Left lung (tissue), 4 donors: ENCODE measurements at regions not wholly inside any gene's neighbourhood (a gene's known extent, or its start where the extent isn't known, plus 50 kb on each side); places are given as distances from the start of the nearest gene placed in this dataset.
A peak's percentile ranks its signal among the peaks of the same experiment; 100 is the strongest.

ENCODE experiments used
- ATAC-seq: fragments of 200-7000 bp; cut with Tn5 transposase; one replicate; pipeline ENCODE4 v1.9.1; 2020; ENCODE audit warnings: moderate library complexity
- DNase-seq, 4 donors: peaks; one replicate each; pipeline ENCODE4 v3.0.0-alpha.2; 2013 to 2020
- H3K27ac ChIP-seq, 2 donors: fragments of 200-600 bp; sonication (generic) in 1 of 2; one replicate each; pipeline versions ENCODE4 v1.5.0 to v1.8.0; 2020 to 2021
- H3K27me3 ChIP-seq, 2 donors: fragments of 200-600 bp; sonication (generic) in 1 of 2; one replicate each; pipeline versions ENCODE4 v1.5.0 to v1.8.0; 2020 to 2021
- H3K36me3 ChIP-seq, 2 donors: fragments of 200-600 bp; sonication (generic) in 1 of 2; one replicate each; pipeline versions ENCODE4 v1.5.0 to v1.8.0; 2020 to 2021
- H3K4me1 ChIP-seq, 2 donors: fragments of 200-600 bp; one replicate each; pipeline ENCODE4 v1.8.0; 2021
- H3K4me3 ChIP-seq, 2 donors: fragments of 200-600 bp; sonication (generic) in 1 of 2; one replicate each; pipeline versions ENCODE4 v1.5.0 to v1.8.0; 2020 to 2021; ENCODE audit warnings: mild to moderate bottlenecking in 1 of 2
- H3K9me3 ChIP-seq, 2 donors: fragments of 200-600 bp; sonication (generic) in 1 of 2; one replicate each; pipeline versions ENCODE4 v1.5.0 to v1.8.0; 2020 to 2021
- CTCF ChIP-seq, 2 donors: fragments of 200-600 bp; sonication (generic) in 1 of 2; IDR thresholded peaks; one replicate each; pipeline versions ENCODE4 v1.5.0 to v1.8.0; 2021; ENCODE audit warnings: antibody characterized with exemption in 2 of 2
- intact Hi-C, 2 donors: fragments of 100-400 bp; cut with DNase I; formaldehyde crosslinking; loops; one replicate each; pipeline versions ENCODE4 v1.11.2 to v1.14.2; 2022
- donor health status: DM: no; HTN: yes; CAD: no.
- donor health status: DM: no; HTN: no; CAD: no.

GRCh38 chr20:53827292-53828087 is 233.9 kb upstream of the ZNF217 start:
- Histone ChIP-seq H3K27me3 (no peaks in the 10 kb centered on the region), H3K9me3 (no peaks in the 10 kb centered on the region), H3K4me1 (peaks cover 5 to 35% of the 10 kb centered on the region in 2 donors), H3K27ac (peak overlapping the region; percentile 89 to 92), H3K4me3 (peak overlapping the region in 1 of 2 donors; percentile 6), H3K36me3 (no peaks in the 10 kb centered on the region)
- intact Hi-C loops: no loop called here
- DNase-seq (no peak), ATAC-seq (no peak)
- no peak for TF ChIP-seq CTCF (IDR thresholded peaks at IDR 0.05)

GRCh38 chr20:53826597-53827291 is 233.1 kb upstream of the ZNF217 start:
- Histone ChIP-seq H3K4me1 (peaks cover 5 to 35% of the 10 kb centered on the region in 2 donors), H3K9me3 (no peaks in the 10 kb centered on the region), H3K27ac (peak overlapping the region in 1 of 2 donors; percentile 89), H3K36me3 (no peaks in the 10 kb centered on the region), H3K27me3 (no peaks in the 10 kb centered on the region), H3K4me3 (no peak overlapping the region)
- TF ChIP-seq CTCF (IDR thresholded peaks at IDR 0.05): no peak
- intact Hi-C loops: no loop called here
- ATAC-seq (peak; percentile 6), DNase-seq (peak in 1 of 4 donors; percentile 65)

GRCh38 chr20:53826090-53826489 is 232.5 kb upstream of the ZNF217 start:
- intact Hi-C loops: no loop called here

GRCh38 chr20:53825282-53825681 is 231.6 kb upstream of the ZNF217 start:
- H3K9me3 ChIP-seq: no peaks in the 10 kb centered on the region
- peaks cover 5 to 28% of the 10 kb centered on the region in 2 donors for H3K4me1 ChIP-seq
- no peak overlapping the region for H3K4me3 ChIP-seq
- no peak for DNase-seq
- ATAC-seq: no peak
- no peak for TF ChIP-seq CTCF (IDR thresholded peaks at IDR 0.05)
- intact Hi-C loops: no loop called here
- no peaks in the 10 kb centered on the region for H3K27me3 ChIP-seq
- no peaks in the 10 kb centered on the region for H3K36me3 ChIP-seq
- H3K27ac ChIP-seq: no peak overlapping the region

More at GRCh38 chr20:53826090-53826489, 232.5 kb upstream of the ZNF217 start:
- TF ChIP-seq CTCF (IDR thresholded peaks at IDR 0.05): no peak
- Histone ChIP-seq H3K9me3 (no peaks in the 10 kb centered on the region), H3K27me3 (no peaks in the 10 kb centered on the region), H3K27ac (no peak overlapping the region), H3K36me3 (no peaks in the 10 kb centered on the region), H3K4me1 (peaks cover 5 to 35% of the 10 kb centered on the region in 2 donors), H3K4me3 (no peak overlapping the region)
- ATAC-seq (no peak), DNase-seq (no peak)

DNA sequence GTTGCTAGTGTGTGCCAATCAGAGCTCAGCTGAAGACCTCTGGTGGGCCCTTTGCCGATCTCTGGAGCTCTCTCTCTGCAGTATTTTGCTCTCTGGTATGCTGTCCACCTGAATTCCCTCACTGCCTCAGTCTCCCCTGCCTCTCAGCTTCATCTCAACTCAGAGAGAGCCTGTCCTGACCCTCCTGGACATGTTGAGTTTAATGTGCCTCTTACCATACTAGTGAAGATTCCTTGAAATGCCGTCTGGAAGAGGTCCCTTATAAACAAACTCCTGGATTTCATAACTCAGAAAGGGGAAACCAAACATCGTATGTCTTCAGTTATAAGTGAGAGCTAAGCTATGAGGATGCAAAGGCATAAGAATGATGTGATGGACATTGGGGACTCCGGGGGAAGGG is 231.1 kb upstream of the ZNF217 start:
- no peak for ATAC-seq
- Histone ChIP-seq H3K27ac (no peak overlapping the region), H3K4me3 (no peak overlapping the region), H3K4me1 (peaks cover 5 to 23% of the 10 kb centered on the region in 2 donors), H3K36me3 (no peaks in the 10 kb centered on the region), H3K27me3 (no peaks in the 10 kb centered on the region), H3K9me3 (no peaks in the 10 kb centered on the region)
- TF ChIP-seq CTCF (IDR thresholded peaks at IDR 0.05): no peak
- intact Hi-C loops: no loop called here
- no peak for DNase-seq
